ENCODE measurements at regions not wholly inside any gene's neighbourhood (a gene's known extent, or its start where the extent isn't known, plus 50 kb on each side); places are given as distances from the start of the nearest gene placed in this dataset.
"Not testable (repeated sequence)": the region's sequence is repeated elsewhere in the genome, so short reads cannot be mapped to it uniquely, and the experiment has no call there.

- no peaks in the 10 kb centered on the region for H3K27me3 ChIP-seq (ENCODE audit: insufficient read depth, poor library complexity, severe bottlenecking)
- no peak overlapping the region for H3K27ac ChIP-seq (replicated peaks)
- H3K4me3 ChIP-seq (replicated peaks; ENCODE audit: insufficient read depth, low read length) = no peak overlapping the region
- TF ChIP-seq POLR2AphosphoS5 (IDR thresholded peaks at IDR 0.05; ENCODE audit: low read depth) (no peak), REST (IDR thresholded peaks at IDR 0.05; ENCODE audit: insufficient replicate concordance, low read depth) (no peak), SPI1 (IDR thresholded peaks at IDR 0.05; ENCODE audit: borderline replicate concordance, low read depth) (no peak), GABPA (IDR thresholded peaks at IDR 0.05; ENCODE audit: low read depth) (no peak)
- TF ChIP-seq, protein P1, sequence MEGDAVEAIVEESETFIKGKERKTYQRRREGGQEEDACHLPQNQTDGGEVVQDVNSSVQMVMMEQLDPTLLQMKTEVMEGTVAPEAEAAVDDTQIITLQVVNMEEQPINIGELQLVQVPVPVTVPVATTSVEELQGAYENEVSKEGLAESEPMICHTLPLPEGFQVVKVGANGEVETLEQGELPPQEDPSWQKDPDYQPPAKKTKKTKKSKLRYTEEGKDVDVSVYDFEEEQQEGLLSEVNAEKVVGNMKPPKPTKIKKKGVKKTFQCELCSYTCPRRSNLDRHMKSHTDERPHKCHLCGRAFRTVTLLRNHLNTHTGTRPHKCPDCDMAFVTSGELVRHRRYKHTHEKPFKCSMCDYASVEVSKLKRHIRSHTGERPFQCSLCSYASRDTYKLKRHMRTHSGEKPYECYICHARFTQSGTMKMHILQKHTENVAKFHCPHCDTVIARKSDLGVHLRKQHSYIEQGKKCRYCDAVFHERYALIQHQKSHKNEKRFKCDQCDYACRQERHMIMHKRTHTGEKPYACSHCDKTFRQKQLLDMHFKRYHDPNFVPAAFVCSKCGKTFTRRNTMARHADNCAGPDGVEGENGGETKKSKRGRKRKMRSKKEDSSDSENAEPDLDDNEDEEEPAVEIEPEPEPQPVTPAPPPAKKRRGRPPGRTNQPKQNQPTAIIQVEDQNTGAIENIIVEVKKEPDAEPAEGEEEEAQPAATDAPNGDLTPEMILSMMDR (IDR thresholded peaks at IDR 0.05; ENCODE audit: insufficient read depth, low read length) = no peak
- DNase-seq (ENCODE audit: low read depth in 1 of 2, low spot score in 1 of 2) = no peak
Measured at GRCh38 chr7:94188350-94188749, 184.2 kb upstream of the BET1 start.

GRCh38 chr7:94190599-94191061, 186.5 kb upstream of the BET1 start:
- H3K27ac ChIP-seq (replicated peaks) = no peak overlapping the region
- TF ChIP-seq REST (IDR thresholded peaks at IDR 0.05; ENCODE audit: insufficient replicate concordance, low read depth) = no peak
- TF ChIP-seq SPI1 (IDR thresholded peaks at IDR 0.05; ENCODE audit: borderline replicate concordance, low read depth) = no peak
- no peak for TF ChIP-seq POLR2AphosphoS5 (IDR thresholded peaks at IDR 0.05; ENCODE audit: low read depth)
- no peak for TF ChIP-seq GABPA (IDR thresholded peaks at IDR 0.05; ENCODE audit: low read depth)
- TF ChIP-seq, protein P1 (IDR thresholded peaks at IDR 0.05; ENCODE audit: insufficient read depth, low read length) = no peak
- no peaks in the 10 kb centered on the region for H3K27me3 ChIP-seq (ENCODE audit: insufficient read depth, poor library complexity, severe bottlenecking)
- DNase-seq (ENCODE audit: low read depth in 1 of 2, low spot score in 1 of 2) = no peak
- H3K4me3 ChIP-seq (replicated peaks; ENCODE audit: insufficient read depth, low read length) = no peak overlapping the region

DNA sequence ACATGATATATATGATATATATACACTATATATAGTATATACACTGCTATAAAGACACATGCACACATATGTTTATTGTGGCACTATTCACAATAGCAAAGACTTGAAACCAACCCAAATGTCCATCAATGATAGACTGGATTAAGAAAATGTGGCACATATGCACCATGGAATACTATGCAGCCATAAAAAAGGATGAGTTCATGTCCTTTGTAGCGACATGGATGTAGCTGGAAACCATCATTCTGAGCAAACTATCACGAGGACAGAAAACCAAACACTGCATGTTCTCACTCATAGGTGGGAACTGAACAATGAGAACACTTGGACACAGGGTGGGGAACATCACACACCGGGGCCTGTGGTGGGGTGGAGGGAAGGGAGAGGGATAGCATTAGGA, 190.3 kb upstream of the BET1 start:
- not testable (repeated sequence) for H3K27me3 ChIP-seq (ENCODE audit: insufficient read depth, poor library complexity, severe bottlenecking); H3K27ac ChIP-seq (replicated peaks); H3K4me3 ChIP-seq (replicated peaks; ENCODE audit: insufficient read depth, low read length); DNase-seq (ENCODE audit: low read depth in 1 of 2, low spot score in 1 of 2)

DNA sequence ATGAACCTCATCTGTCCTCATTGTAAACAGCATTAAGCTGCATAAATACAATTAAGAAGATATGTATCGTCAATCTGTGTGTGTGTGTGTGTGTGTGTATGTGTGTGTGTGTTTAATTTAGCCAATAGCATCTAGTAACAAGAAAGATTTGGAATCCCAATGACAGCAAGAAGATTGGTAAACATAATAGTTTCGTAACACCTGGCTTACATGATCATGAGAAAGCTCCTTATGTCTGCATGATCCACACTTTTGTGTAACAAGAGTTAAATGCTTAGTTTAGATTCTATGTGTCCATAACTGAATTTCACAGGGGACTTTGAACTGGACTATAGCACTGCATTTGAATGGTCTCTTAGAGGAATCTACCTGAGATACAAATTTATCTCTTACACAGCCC, 191.0 kb upstream of the BET1 start:
- TF ChIP-seq GABPA (IDR thresholded peaks at IDR 0.05; ENCODE audit: low read depth) (no peak), POLR2AphosphoS5 (IDR thresholded peaks at IDR 0.05; ENCODE audit: low read depth) (no peak), REST (IDR thresholded peaks at IDR 0.05; ENCODE audit: insufficient replicate concordance, low read depth) (no peak), SPI1 (IDR thresholded peaks at IDR 0.05; ENCODE audit: borderline replicate concordance, low read depth) (no peak)
- TF ChIP-seq, protein P1 (IDR thresholded peaks at IDR 0.05; ENCODE audit: insufficient read depth, low read length) = no peak
- Histone ChIP-seq H3K27ac (replicated peaks) (no peak overlapping the region), H3K27me3 (ENCODE audit: insufficient read depth, poor library complexity, severe bottlenecking) (no peaks in the 10 kb centered on the region), H3K4me3 (replicated peaks; ENCODE audit: insufficient read depth, low read length) (no peak overlapping the region)
- DNase-seq (ENCODE audit: low read depth in 1 of 2, low spot score in 1 of 2) = no peak
